M059J (cell line): ENCODE measurements at regions not wholly inside any gene's neighbourhood (a gene's known extent, or its start where the extent isn't known, plus 50 kb on each side); places are given as distances from the start of the nearest gene placed in this dataset.
"Not testable (repeated sequence)": the region's sequence is repeated elsewhere in the genome, so short reads cannot be mapped to it uniquely, and the experiment has no call there.

Source experiments
- DNase-seq: peaks from one replicate; pipeline ENCODE4 v3.0.0-alpha.2; 2012; ENCODE audit warnings: low read depth

DNA sequence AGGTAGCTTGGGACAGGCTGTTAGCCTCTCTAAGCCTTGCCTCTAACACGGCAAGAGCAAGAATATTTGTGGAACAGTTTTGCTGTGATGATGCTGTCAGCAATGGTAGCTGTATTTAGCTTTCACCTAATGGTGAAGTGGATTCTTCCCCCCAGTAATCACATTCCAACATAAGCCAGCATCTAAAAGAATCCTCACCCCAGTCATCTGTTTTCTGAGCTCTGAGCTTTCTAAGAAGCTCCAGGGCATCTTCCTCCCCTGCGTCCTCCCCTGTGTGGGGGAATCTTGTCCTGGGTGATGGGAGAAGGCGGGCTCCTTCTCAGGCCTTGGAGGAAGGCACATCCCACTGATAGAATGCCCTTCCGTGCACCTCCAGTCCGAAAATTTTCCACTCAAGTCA lies 367.6 kb downstream of the BRD1 start:
- no peak for DNase-seq

DNA sequence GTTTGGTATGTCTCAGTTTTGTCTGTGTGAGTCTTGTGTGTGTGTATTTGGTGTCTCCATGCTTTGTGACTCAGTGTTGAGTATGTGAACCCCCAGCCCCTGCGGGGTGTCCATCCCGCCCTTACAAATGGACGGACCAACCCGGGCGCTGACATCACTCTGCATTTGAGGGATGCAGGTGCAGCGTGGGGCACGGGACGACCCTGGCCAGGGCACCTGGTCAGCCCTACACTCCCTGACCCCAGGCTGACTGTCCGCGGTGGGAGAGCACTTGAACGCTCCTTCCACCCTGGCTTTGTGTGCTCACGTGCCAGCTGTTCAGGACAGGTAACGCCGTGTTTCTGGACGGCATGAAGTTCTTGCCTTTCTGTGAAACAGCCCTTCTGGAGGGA lies 369.0 kb downstream of the BRD1 start:
- no peak for DNase-seq

DNA sequence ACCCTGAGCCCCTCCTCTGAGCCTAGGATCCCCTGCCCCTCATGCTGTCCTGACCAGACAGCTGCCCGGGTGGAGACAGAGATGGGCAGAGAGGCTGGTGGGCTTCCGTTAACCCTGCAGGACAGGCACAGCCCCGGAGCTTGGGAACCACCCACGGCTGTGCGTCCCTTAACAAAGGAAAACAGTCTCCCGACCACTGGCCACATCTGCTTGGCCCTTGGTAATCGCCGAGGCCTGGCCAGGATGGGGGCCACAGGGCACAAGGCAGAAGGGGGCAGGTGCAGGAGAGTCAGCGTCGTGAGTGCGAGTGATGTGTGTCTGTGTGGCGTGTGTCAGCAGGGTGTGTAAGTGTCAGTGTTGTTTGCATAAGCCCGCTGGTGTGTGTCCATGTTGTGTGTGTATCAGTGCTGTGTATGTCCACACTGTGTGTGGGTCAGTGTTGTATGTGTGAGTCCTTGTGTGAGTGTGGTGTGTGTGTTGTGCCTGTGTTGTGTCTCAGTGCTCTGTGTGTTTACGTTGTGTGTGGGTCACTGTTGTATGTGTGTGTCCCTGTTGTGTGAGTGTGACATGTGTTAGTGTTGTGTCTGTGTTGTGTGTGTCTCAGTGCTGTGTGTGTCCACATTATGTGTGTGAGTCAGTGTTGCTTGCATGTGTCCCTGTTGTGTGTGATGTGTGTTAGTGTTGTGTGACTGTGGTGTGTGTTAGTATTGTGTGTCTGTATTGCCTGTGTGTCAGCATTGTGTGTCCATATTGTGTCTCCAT lies 369.5 kb downstream of the BRD1 start:
- no peak for DNase-seq

DNA sequence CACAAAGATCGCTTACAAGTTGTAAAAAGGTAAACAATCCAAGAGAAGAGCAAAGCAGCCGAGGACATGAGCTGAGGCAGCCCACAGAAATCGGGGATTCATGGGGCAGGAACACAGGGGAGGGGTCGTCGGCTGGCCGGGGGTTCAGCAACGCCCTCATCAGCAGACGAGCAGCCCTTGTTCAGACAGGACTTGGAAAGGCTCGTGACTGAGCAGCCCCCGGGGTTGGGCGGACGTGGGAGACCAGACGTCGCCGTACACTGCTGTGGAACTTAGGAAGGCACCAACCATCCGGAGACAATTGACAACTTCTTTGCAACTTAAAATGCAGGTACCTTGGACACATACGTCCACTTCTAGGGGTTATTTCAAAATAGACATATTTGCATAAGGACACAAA lies 370.5 kb downstream of the BRD1 start:
- no peak for DNase-seq

DNA sequence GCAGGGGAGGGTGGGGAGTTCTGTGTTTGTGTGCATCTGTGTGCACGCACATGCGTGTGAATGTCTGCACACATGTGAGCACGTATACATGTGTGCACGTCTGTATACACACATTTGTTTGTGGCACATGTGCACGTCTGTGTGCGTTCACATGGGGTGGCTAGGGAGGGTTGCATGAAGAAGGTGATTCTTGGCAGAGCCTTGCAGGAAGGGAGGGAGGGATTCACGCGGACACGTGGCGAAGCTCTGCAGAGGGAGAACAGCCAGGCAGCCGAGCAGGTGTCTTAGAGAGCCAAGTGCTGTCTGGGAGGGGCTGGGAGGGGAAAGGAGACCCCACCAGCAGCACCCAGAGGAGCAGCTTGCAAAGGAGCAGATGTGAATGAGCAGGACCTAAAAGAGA lies 372.1 kb downstream of the BRD1 start:
- no peak for DNase-seq

DNA sequence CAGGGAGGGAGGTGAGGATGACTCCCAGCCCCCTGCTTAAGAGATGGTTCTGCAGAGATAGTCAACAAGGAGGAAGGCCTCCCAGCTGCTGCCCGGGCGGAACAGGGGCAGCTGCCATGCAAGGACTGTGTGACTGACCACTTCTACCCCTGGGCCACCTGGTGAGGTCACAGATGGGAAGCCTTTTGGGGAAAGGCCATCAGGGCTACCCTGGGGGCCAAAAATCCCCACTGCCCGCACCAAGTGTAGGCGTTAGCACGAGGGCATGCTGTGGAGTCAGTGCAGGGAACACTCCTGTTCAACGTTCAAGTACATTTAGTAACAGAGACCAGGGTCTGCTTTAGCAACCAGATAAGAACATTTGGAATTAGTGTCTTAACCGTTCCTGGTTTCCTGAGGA lies 372.9 kb downstream of the BRD1 start:
- no peak for DNase-seq

DNA sequence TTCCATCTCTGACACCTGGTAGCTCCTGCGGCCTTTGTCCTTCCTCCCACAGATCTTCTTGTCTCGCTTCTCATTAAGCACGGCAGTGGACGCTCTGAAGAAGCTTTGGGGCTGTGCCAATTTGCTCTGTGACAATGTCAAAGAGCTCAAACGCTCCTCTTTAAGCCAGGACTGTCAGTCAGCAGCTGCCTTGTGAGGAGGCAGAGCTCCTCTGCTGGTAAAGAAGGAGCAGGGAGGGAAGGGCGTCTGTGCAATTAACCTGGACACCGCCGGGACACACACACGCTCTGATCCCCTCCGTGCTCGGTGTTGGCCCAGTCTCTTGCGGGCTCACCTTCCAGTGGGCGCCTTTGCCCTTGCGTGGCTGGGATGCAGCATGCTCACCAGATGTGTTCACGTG lies 373.9 kb downstream of the BRD1 start:
- no peak for DNase-seq

DNA sequence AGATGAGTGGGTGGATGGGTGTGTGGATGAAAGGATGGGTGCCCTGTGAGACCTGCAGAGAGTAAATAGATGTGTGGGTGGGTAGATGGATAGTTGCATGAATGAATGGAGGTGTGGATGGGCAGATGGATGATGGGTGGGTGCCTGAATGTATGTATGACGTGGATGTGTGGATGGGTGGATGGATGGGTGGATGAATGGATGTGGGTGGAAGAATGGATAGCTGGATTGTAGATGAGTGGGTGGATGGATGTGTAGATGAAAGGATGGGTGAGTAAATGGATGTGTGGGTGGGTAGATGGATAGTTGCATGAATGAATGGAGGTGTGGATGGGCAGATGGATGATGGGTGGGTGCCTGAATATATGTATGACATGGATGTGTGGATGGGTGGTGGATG lies 374.7 kb downstream of the BRD1 start:
- not testable (repeated sequence) for DNase-seq

DNA sequence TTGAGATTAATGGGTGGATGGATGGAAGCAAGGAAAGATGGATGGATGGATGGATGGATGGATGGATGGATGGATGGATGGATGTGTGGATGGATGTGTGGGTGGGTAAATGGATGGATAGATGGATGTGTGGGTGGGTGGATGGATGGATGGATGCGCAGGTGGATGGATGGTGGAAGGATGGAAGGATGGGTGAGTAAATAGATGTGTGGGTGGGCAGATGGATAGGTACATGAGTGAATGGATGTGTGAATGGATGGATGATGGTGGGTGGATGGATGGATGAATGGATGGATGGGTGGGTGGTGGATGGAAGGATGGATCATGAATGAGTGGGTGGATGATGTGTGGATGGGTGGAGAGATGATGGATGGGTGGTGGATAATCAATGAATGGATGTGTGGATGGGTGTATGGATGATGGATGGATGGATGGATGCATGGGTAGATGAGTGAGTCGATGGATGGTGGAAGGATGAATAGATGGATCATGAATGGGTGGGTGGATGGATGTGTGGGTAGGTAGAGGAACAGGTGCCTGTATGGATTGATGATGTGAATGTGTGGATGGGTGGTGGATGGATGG lies 375.2 kb downstream of the BRD1 start:
- no peak for DNase-seq

DNA sequence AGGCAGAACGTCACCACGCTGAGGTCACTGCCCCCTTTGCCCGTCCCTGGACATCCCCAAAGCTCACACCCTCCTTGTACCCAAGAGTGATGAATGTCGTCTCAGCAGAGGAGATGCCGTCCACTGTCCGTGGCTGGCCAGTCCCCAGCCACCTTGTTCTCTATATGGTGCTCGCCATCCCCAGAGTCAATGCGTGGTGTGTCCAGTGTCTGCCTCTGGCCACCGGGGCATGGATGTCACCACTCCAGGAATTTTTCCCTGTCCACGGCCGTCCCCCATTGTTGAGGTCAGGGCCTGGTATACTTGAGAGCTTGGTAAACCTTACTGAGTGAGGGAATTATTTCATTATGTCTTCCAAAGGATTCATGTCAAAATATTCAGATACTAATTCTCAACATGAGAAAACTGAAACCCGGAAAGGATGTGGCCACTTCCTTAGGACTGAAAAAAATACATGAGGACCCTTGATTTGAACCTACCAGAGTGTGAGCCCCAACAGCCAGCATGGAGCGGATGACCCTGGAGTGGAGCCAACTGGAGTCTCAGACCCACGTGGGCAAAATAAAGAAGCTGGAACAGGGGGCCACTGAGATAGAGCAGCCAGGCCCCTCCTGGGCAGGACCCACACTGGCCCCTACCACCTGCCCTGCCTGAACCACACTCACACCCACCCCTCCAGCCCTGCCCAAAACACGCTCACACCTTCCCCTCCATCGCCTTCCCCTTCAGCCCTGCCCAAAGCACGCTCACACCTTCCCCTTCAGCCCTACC lies 376.4 kb downstream of the BRD1 start:
- no peak for DNase-seq

DNA sequence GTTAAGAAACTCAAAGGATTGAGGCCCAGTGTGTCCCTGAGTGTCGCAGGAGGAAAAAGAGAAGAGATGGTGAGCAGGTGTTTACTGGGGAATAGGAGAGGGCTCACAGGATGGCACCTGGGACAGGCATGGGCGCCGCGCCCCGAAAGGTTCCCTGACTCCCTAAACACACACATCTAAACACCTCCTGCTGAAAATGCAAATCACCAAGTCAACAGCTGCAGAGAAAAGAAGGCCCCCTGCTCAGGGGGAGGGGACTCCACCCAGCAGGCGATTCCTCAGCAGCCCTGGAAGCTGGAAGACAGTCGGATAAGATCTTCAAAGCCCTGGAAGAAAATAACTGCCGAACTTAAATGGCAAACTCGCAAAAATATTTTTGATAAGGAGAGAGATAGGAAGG lies 377.2 kb downstream of the BRD1 start:
- DNase-seq = no peak

DNA sequence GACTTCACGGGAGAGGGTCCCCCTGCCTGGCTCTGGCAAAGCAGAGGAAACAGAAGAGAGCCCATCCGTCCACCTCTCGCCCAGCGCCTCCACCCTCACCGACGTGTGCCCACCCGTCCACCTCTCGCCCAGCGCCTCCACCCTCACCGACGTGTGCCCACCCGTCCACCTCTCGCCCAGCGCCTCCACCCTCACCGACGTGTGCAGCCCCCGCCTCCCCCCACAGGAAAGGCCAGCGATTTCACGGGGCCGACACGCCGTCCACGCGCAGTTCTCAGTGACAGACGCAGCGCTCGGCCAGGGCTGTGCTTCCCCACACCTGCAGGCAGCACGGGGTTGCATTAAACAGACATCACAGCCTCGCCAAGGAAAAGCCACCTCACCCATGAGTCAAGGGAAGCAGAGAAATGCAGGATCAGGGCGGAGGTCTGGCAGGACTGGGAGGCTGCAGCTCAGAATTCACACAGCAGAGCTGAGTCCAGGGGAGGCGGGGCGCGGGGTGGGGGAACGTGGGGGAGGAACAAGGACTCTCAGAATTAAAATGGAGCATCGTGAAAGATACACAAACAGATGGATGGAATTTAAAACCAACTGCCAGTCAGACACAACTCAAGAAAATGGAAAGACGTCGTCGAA lies 377.7 kb downstream of the BRD1 start:
- DNase-seq = no peak

DNA sequence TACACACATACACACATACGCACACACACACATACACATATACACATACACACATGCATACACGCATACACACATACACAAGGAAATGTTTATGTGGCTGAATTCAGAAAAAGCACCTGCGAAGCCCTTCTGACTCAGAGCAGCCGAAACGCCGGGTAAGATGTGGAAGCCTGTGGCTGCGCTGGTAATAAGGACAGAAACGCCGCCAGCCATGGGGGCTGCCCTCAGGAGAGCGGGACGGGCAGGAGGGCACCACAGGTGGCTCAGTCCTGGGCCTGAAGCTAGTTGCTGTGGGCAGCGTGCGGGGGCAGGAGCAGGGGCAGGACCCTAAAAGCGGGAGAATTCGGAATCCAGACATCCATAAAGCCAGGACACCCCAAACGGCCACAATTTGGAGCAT lies 378.3 kb downstream of the BRD1 start:
- no peak for DNase-seq

DNA sequence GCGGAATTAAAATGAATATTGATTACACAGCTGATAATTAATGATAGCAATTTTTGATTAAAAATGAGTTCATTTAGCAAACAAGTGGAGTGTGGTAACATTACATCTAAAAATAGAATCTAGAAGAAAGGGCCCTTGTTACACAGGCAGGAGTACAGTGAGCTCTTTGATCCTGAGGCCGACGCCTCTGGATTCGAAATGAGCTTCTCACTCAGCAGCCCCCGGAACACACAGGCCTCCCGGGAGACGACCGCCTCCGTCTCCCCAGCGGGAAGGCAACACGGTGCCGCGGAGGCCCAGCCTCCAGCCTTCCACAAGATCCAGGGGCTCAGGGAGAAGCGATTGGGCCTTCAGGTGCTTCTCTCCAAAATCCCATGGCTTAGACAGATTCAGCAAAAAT lies 379.1 kb downstream of the BRD1 start:
- DNase-seq = no peak

DNA sequence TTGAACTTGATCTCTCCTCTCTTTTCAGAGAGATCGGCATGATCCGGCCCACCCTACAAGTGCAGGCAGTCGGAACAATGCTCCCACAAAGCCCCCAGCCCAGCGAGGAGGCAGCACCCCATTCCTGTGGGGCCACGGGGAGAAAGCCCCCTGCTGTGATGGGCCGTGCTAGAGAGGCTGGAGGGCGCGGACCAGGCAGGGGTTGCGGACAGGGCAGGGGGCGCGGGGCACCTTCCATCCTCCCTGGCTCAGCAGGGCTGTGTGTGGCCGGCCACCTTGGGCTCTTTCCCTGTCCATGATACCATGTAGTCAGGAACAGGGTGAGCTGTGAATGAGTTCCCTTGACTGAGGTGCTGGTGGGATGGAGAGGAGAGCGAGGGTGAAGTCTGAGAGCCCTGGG lies 379.8 kb downstream of the BRD1 start:
- DNase-seq = no peak

DNA sequence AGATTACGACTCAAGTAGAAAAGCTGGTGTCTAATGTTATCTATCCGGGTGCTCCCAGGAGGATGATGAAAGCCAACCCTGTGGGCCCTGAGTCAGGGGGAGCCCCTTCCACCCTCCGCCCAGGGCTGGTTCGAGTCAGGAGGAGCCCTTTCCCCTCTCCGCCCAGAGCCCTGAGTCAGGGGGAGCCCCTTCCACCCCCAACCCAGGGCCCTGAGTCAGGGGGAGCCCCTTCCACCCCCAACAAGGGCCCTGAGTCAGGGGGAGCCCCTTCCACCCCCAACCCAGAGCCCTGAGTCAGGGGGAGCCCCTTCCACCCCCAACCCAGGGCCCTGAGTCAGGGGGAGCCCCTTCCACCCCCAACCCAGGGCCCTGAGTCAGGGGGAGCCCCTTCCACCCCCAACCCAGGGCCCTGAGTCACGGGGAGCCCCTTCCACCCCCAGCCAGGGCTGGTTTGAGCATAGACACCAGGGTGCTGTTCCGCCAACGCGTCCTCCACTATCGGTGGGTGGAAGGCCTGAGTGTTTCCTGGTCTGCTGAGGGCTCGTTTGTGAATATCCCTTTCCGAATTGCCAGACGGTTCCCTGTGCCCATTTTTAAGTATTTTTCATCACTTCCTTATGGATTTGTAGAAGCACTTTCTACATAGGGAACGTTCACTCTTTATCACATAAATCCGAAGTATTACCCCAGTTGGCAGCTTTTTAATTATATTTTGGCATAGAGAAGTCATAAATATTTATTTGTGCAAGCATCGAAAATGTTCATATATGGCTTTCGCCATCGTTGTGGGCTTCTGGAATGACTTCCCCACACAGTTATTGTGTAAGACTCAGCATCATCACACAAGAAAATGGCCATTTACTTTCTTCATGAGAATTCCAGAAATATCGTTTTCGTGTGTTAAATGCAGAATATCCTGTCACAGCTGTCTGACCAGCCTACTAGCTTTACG lies 380.6 kb downstream of the BRD1 start:
- DNase-seq = no peak

DNA sequence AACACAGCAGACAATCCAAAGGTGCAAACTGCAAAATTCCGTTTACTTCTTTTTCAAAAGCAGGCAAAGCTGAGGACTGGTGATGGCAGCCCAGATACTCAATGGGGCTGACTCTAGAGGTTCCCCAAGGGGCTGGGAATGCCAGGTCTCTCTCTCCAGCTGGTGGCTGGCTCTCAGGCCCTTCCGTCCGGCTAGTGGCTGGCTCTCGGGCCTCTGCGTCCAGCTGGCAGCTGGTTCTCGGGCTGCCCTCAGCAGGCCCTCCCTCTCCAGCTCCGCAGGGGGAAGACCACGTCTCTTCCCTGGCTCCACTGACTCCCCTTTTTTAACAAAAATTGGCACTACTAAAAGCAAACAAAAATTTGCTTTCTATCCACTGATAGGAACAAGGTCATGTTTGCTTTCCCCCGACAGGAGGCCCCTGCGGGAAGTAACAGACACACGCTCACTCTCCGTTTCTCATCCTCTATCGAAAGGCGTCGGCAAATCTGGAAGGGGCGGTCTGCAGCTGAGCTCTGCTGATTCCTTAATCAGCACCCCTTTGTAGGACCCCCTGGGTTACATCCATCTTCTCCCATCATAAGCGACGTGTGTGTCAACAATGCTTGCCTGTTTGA lies 381.4 kb downstream of the BRD1 start:
- no peak for DNase-seq

DNA sequence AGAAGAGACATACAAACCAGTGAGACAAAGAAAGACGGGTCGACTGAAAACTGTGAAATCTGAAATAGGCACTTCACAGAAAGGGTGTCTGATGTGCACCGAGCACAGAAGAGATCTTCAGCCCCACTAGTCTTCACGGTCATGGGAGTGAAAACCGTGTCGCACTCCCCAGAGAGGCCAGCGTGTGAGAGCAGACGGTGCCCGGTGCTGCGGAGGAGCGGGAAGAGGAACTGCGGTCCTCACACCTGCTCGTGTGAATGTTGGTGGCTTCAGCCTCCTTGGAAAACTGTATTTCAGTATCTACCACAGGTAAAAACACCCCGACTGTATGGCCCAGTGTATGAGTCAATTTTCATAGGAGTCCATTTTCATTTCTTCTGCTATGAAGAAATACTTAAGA lies 382.9 kb downstream of the BRD1 start:
- DNase-seq = no peak

DNA sequence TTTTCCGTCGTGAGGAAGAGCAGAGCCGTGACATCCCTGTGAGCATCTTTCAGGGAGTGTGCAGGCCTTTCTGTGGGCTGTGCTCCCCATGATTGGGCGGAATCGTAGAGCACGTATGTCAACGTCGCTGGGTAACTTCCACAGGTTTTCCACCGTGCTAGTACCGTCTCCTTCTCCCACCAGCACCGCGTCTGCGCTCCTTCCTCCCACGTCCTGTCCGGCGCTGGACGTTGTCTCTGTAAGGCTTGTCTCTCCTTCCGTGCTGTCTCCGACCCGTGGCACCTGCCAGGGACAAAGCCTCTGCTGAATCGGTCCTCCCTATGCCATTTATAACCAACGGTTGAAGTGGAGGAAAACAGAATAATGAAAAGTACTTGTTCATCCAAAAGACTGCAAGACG lies 386.7 kb downstream of the BRD1 start:
- no peak for DNase-seq

DNA sequence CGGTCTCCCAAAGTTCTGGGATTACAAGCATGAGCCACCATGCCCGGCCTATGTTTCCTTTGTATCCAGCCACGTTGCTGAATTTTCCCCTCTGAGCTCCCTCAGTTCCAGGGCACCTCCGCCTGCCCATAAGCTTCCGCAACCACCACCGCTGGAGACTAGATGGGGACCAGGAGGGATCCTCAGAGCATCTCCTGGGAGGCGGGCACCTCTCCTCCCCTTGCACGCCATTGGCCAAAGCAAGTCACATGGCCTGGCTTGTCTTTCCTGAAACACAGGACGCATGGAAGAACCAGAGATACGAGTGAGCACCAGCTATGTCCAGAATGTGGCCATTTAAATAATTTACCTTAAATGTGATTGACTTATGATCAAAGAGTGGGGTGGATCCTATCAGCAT lies 388.3 kb downstream of the BRD1 start:
- no peak for DNase-seq

DNA sequence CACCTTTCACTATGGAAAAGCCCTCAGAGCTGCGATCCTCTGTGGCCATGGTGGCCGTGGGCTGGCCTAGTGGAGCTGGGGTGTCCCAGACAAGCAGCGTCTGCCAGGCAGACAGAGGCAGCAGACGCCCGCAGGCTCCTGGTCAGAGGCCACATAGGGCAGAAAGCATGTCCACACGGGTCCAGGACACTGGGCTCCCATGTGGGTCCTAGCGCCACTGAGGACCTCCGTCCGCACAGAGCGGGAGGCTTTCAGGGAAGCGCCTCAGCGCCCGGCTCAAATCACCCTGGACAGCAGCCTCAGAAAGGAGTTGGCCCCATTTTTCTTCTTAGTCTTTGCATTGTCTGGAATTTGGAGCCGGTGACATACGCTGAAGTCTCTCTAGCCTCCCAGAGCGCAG lies 389.7 kb downstream of the BRD1 start:
- DNase-seq = no peak
